ENCODE measurements at regions not wholly inside any gene's neighbourhood (a gene's known extent, or its start where the extent isn't known, plus 50 kb on each side); places are given as distances from the start of the nearest gene placed in this dataset.

DNA sequence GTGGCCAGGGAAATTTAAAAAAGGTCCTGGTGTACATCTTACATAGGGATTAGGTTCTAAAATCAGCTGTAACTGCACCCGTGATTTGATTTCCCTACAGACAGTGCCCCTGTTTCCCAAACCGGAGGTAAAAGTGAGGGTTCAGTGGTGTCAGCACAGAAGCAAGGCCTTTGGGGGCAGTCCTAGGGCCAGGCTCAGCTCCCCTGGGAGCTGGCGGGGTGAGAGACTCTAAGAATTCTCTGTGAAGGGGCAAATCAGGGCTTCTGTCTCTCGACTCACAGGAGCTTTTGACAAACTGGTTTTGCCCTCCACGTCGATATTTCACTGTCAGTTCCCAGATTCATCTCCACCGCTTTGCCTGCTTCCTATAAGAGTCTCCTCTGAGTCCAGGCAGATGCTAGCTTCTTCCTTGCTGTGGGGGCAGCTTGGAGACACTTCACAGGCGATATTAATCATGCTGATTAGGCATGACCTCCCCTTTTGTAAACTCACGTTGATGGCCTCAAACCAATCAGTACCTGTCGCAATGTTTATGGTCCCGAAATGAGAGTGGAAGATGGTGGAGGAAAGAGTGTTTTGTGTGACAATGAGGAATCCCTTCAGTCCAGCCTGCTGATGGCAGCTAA, 234.2 kb upstream of the TOX3 start:
- Histone ChIP-seq H3K9me2 (replicated peaks; ENCODE audit: insufficient read depth, low read length) (no peaks in the 10 kb centered on the region), H3K36me3 (ENCODE audit: insufficient read depth, low read length) (no peaks in the 10 kb centered on the region), H3K27me3 (ENCODE audit: low read length) (no peaks in the 10 kb centered on the region), H3K27ac (ENCODE audit: low read length) (no peak overlapping the region), H3K9ac (ENCODE audit: low read length) (no peak overlapping the region), H3K4me2 (ENCODE audit: low read depth, low read length, poor library complexity, severe bottlenecking) (no peak overlapping the region), H3K4me3 (ENCODE audit: low read length) (no peak overlapping the region), H3K9me3 (ENCODE audit: low read length) (no peaks in the 10 kb centered on the region), H4K20me1 (ENCODE audit: insufficient read depth, low read depth, low read length) (no peaks in the 10 kb centered on the region), H3K79me2 (ENCODE audit: low read length) (no peaks in the 10 kb centered on the region), H3K4me1 (ENCODE audit: low read length) (no peaks in the 10 kb centered on the region), H2AFZ (ENCODE audit: low read length) (no peak overlapping the region)
- no peak for DNase-seq

DNA sequence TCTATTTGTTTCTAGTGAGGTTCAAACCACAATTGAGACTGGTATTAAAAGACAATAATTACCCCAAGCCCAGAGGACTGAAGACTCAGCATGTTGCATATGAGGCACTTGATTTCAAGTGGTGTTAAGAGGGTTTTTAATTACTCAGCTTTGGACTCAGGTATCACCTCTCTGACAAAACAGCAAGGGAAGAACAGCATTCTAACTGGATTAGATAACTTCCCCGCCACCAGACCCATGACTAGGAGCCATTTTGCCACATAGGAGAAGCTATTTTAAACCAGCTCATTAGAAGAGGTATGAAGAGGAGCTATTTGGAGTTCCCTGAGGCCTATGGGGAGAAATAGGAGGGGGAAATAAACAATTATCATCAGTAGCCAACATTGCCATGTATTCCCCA, 226.1 kb upstream of the TOX3 start:
- no peaks in the 10 kb centered on the region for H3K4me1 ChIP-seq (ENCODE audit: low read length)
- H3K4me3 ChIP-seq (ENCODE audit: low read length): no peak overlapping the region
- no peak for DNase-seq
- no peak overlapping the region for H3K4me2 ChIP-seq (ENCODE audit: low read depth, low read length, poor library complexity, severe bottlenecking)
- no peak overlapping the region for H3K9ac ChIP-seq (ENCODE audit: low read length)
- H2AFZ ChIP-seq (ENCODE audit: low read length): no peak overlapping the region
- H3K27ac ChIP-seq (ENCODE audit: low read length): no peak overlapping the region
- H3K36me3 ChIP-seq (ENCODE audit: insufficient read depth, low read length): no peaks in the 10 kb centered on the region
- H4K20me1 ChIP-seq (ENCODE audit: insufficient read depth, low read depth, low read length): no peaks in the 10 kb centered on the region
- H3K27me3 ChIP-seq (ENCODE audit: low read length): no peaks in the 10 kb centered on the region
- no peaks in the 10 kb centered on the region for H3K9me2 ChIP-seq (replicated peaks; ENCODE audit: insufficient read depth, low read length)
- no peaks in the 10 kb centered on the region for H3K79me2 ChIP-seq (ENCODE audit: low read length)
- no peaks in the 10 kb centered on the region for H3K9me3 ChIP-seq (ENCODE audit: low read length)

DNA sequence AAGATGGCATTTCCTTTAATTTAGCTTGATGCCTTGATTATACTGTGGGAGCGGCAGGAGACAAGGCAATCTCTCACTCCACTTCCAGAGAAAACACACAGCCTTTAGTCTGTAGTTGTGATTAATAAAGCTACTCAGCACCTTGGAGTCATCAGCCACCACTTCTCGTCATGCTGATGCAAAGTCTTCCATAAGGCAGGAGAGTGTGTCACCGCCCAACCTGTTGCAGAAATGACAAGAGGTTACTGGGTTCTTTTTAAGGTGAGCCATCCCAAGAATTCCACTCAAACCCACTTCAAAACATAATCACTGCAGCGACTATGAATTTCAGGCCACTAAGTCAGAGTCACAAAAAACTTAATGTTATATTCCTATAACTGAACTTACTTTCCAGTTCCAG, 223.9 kb upstream of the TOX3 start:
- H3K27me3 ChIP-seq (ENCODE audit: low read length): no peaks in the 10 kb centered on the region
- DNase-seq: no peak

DNA sequence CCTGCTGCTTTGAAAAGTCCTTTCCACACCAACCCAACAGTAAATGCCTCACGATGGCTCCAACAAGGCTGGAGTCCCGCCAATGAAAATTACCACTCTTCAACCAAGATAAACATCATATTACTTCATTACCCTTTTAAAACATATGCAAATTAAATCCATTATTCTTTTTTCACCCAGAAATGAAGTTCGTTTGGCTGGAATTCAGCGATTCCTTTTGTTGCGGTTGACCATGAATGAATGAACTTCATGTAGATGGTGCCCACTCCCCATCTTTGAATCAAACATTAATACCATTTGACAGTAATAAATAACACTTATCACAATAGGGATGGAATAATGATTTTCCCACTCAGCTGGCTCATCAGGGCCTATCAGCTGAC, 211.5 kb upstream of the TOX3 start:
- H3K4me1 ChIP-seq (ENCODE audit: low read length): no peaks in the 10 kb centered on the region
- no peaks in the 10 kb centered on the region for H3K36me3 ChIP-seq (ENCODE audit: insufficient read depth, low read length)
- H3K4me2 ChIP-seq (ENCODE audit: low read depth, low read length, poor library complexity, severe bottlenecking): no peak overlapping the region
- no peaks in the 10 kb centered on the region for H3K9me3 ChIP-seq (ENCODE audit: low read length)
- no peaks in the 10 kb centered on the region for H3K79me2 ChIP-seq (ENCODE audit: low read length)
- no peaks in the 10 kb centered on the region for H3K9me2 ChIP-seq (replicated peaks; ENCODE audit: insufficient read depth, low read length)
- no peaks in the 10 kb centered on the region for H4K20me1 ChIP-seq (ENCODE audit: insufficient read depth, low read depth, low read length)
- no peak for DNase-seq
- no peak overlapping the region for H3K4me3 ChIP-seq (ENCODE audit: low read length)
- no peak overlapping the region for H3K9ac ChIP-seq (ENCODE audit: low read length)
- no peak overlapping the region for H3K27ac ChIP-seq (ENCODE audit: low read length)
- 0 out of 2 replicates have a peak, but pooled peaks cover 3% of the 10 kb centered on the region for H3K27me3 ChIP-seq (ENCODE audit: low read length)
- H2AFZ ChIP-seq (ENCODE audit: low read length): no peak overlapping the region

More for the DNA sequence above, 223.9 kb upstream of the TOX3 start:
- Histone ChIP-seq H4K20me1 (ENCODE audit: insufficient read depth, low read depth, low read length) (no peaks in the 10 kb centered on the region), H3K4me1 (ENCODE audit: low read length) (no peaks in the 10 kb centered on the region), H3K9ac (ENCODE audit: low read length) (no peak overlapping the region), H3K9me3 (ENCODE audit: low read length) (no peaks in the 10 kb centered on the region), H3K4me2 (ENCODE audit: low read depth, low read length, poor library complexity, severe bottlenecking) (no peak overlapping the region), H3K4me3 (ENCODE audit: low read length) (no peak overlapping the region), H3K9me2 (replicated peaks; ENCODE audit: insufficient read depth, low read length) (no peaks in the 10 kb centered on the region), H3K27ac (ENCODE audit: low read length) (no peak overlapping the region), H3K36me3 (ENCODE audit: insufficient read depth, low read length) (no peaks in the 10 kb centered on the region), H3K79me2 (ENCODE audit: low read length) (no peaks in the 10 kb centered on the region), H2AFZ (ENCODE audit: low read length) (no peak overlapping the region)

DNA sequence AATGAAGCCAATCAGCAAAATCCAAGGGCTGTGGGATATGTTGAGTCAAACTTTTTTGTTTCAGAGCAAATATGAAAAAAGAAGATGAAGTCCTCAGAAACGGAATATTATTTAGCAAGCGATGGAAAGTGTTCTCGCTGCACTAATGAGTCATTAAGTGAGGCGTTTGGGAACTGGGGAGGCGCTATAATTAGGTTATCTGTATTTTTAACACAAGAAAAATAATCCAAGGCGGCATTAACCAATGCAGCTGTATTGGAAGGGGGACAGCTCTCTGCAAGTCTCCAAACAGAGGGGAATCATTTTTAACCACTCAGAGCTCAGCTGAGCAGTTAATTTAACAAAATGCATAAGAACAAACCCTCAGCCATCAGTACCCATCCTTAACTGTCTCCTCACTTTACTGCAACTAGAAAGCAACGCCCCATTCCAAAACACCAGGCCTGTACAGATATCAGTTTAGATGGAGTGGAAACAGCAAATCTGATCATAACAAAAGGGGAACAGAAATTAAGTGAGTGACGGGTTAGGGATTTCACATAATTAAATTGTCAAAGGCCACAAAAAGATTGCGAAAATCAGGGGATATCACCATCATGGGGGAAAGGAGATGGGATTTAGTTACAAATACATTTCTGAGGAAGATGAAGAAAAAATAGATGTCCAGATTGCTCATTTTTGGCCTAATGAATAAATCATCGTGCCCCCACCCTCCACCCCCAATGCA, 211.0 kb upstream of the TOX3 start:
- Histone ChIP-seq H3K36me3 (ENCODE audit: insufficient read depth, low read length) (no peaks in the 10 kb centered on the region), H3K9me2 (replicated peaks; ENCODE audit: insufficient read depth, low read length) (no peaks in the 10 kb centered on the region), H2AFZ (ENCODE audit: low read length) (no peak overlapping the region), H3K4me1 (ENCODE audit: low read length) (no peaks in the 10 kb centered on the region), H3K27ac (ENCODE audit: low read length) (no peak overlapping the region), H3K9me3 (ENCODE audit: low read length) (no peaks in the 10 kb centered on the region), H3K4me3 (ENCODE audit: low read length) (no peak overlapping the region), H3K27me3 (ENCODE audit: low read length) (0 out of 2 replicates have a peak, but pooled peaks cover 3% of the 10 kb centered on the region), H3K9ac (ENCODE audit: low read length) (no peak overlapping the region), H3K4me2 (ENCODE audit: low read depth, low read length, poor library complexity, severe bottlenecking) (no peak overlapping the region), H4K20me1 (ENCODE audit: insufficient read depth, low read depth, low read length) (no peaks in the 10 kb centered on the region), H3K79me2 (ENCODE audit: low read length) (no peaks in the 10 kb centered on the region)
- DNase-seq: no peak

DNA sequence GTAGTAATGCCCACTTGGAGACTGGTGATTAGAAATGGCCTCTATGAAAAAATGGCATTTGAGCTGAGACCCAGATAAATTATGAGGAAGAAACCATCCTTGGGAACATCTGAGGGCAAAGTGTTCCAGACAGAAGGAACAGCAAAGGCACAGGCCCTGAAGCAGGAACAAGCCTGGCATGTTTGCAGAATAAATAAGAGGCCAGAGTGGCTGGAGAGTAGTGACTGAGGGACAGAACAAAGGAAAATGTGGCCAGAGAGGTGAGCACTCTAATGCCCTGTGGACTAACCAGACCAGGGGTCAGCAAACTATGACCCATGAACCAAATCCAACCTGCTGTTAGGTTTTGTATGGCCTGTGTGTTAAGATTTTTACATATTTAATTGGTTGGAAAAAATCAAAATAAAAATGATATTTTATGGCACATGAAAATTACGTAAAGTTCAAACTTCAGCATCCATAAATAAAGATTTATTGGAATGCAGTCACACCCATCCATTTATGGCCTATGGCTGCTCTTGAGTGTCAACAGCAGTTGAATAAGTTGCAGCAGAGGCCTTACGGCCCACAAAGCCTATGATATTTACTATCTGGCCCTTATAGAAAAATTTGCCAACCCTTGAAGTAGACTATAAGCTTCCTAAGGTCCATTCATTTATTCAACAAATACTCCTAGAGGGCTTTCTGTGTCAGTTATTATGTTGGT, 210.0 kb upstream of the TOX3 start:
- 0 out of 2 replicates have a peak, but pooled peaks cover 3% of the 10 kb centered on the region for H3K27me3 ChIP-seq (ENCODE audit: low read length)
- no peaks in the 10 kb centered on the region for H3K9me2 ChIP-seq (replicated peaks; ENCODE audit: insufficient read depth, low read length)
- H3K4me1 ChIP-seq (ENCODE audit: low read length): no peaks in the 10 kb centered on the region
- no peaks in the 10 kb centered on the region for H3K9me3 ChIP-seq (ENCODE audit: low read length)
- no peak overlapping the region for H3K9ac ChIP-seq (ENCODE audit: low read length)
- no peak overlapping the region for H3K4me2 ChIP-seq (ENCODE audit: low read depth, low read length, poor library complexity, severe bottlenecking)
- no peaks in the 10 kb centered on the region for H3K36me3 ChIP-seq (ENCODE audit: insufficient read depth, low read length)
- no peaks in the 10 kb centered on the region for H4K20me1 ChIP-seq (ENCODE audit: insufficient read depth, low read depth, low read length)
- no peaks in the 10 kb centered on the region for H3K79me2 ChIP-seq (ENCODE audit: low read length)
- H3K4me3 ChIP-seq (ENCODE audit: low read length): no peak overlapping the region
- H2AFZ ChIP-seq (ENCODE audit: low read length): no peak overlapping the region
- no peak overlapping the region for H3K27ac ChIP-seq (ENCODE audit: low read length)
- DNase-seq: no peak

DNA sequence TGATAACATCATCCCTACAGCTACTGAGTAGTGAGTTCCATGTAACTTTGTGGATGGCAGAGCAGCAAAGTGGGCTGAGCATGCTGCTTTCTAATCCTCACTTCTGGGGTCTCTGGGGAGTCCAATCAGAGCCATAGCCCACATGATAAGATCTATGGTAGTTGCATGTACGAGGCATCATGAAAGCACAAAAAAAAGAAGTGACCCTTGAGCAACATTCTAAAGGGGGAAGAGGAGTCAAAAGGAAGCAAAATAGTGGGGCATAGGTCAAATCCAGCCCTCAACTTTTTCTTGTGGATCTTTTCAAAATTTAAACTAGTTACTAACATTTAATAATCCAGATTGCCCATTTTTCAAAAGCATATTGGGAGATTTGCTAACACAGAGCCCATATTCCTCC, 208.5 kb upstream of the TOX3 start:
- Histone ChIP-seq H3K27me3 (ENCODE audit: low read length) (0 out of 2 replicates have a peak, but pooled peaks cover 3% of the 10 kb centered on the region), H3K9me2 (replicated peaks; ENCODE audit: insufficient read depth, low read length) (no peaks in the 10 kb centered on the region), H2AFZ (ENCODE audit: low read length) (no peak overlapping the region), H3K9me3 (ENCODE audit: low read length) (no peaks in the 10 kb centered on the region), H3K4me2 (ENCODE audit: low read depth, low read length, poor library complexity, severe bottlenecking) (no peak overlapping the region), H3K4me3 (ENCODE audit: low read length) (no peak overlapping the region), H3K27ac (ENCODE audit: low read length) (no peak overlapping the region), H3K36me3 (ENCODE audit: insufficient read depth, low read length) (no peaks in the 10 kb centered on the region), H3K9ac (ENCODE audit: low read length) (no peak overlapping the region), H4K20me1 (ENCODE audit: insufficient read depth, low read depth, low read length) (no peaks in the 10 kb centered on the region), H3K4me1 (ENCODE audit: low read length) (no peaks in the 10 kb centered on the region), H3K79me2 (ENCODE audit: low read length) (no peaks in the 10 kb centered on the region)
- DNase-seq: no peak

DNA sequence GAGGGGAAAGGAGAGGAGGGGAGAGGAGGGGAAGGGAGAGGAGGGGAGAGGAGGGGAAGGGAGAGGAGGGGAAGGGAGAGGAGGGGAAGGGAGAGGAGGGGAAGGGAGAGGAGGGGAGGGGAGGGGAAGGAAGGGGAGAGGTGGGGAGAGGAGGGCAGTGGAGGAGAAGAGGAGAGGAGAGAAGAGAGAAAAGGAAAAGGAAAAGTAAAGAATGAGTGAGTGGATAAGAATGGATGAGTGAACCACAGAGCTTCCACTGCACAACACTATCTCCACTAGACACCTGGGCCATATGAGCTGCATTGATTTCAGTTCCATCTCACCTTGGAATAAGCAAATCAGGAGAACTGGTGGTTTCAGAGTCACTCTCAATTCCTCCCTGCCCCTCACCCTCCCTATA, 204.1 kb upstream of the TOX3 start:
- DNase-seq: no peak
- no peak overlapping the region for H3K4me3 ChIP-seq (ENCODE audit: low read length)
- H3K79me2 ChIP-seq (ENCODE audit: low read length): no peaks in the 10 kb centered on the region
- H4K20me1 ChIP-seq (ENCODE audit: insufficient read depth, low read depth, low read length): no peaks in the 10 kb centered on the region
- no peak overlapping the region for H2AFZ ChIP-seq (ENCODE audit: low read length)
- H3K9me3 ChIP-seq (ENCODE audit: low read length): no peaks in the 10 kb centered on the region
- H3K4me2 ChIP-seq (ENCODE audit: low read depth, low read length, poor library complexity, severe bottlenecking): no peak overlapping the region
- 0 out of 2 replicates have a peak, but pooled peaks cover 3% of the 10 kb centered on the region for H3K27me3 ChIP-seq (ENCODE audit: low read length)
- H3K9me2 ChIP-seq (replicated peaks; ENCODE audit: insufficient read depth, low read length): no peaks in the 10 kb centered on the region; the same call in 1 of the 2 replicates
- no peaks in the 10 kb centered on the region for H3K4me1 ChIP-seq (ENCODE audit: low read length)
- H3K36me3 ChIP-seq (ENCODE audit: insufficient read depth, low read length): no peaks in the 10 kb centered on the region
- no peak overlapping the region for H3K27ac ChIP-seq (ENCODE audit: low read length)
- no peak overlapping the region for H3K9ac ChIP-seq (ENCODE audit: low read length)

All from Karpas-422 (cell line).